GM12873 (cell line): ENCODE measurements at regions not wholly inside any gene's neighbourhood (a gene's known extent, or its start where the extent isn't known, plus 50 kb on each side); places are given as distances from the start of the nearest gene placed in this dataset.

Experiments
- TF ChIP-seq, protein P1 (sequence below): IDR thresholded peaks from 2 replicates; pipeline ENCODE4 v1.5.1; 2012; ENCODE audit warnings: low read depth, mild to moderate bottlenecking, moderate library complexity, low read length, control low read depth; ENCODE audit not compliant: insufficient read depth; ENCODE audit errors: missing control alignments

DNA sequence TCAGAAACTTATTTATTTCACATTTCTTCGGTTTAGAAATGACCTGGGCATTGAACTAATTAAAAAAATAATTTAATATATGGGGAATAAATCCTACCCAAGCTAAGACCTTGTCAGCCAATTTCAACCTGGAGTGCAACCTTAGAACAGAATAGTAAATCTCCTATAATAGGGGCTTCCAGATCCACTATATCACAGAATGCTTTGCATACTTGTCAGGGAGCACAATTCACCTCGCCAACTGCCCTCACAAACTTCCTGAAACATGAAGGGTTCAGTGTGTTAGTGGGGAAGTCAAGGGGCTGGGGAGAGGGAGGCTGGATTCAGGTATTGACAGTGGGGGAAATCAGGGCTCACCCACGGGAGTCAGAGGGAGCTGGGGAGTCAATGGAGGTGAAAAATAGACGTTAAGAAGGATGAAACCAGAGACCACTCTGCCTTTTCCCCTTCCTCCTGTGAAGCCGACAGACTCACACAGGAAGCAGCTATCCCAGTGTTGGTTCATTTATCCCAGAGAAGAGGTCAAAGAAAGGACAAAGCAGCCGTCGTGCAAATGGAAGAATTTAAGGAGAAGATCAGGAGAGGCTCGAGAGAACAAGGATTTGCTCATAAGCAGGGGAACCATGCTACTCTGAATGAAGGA lies 453.3 kb downstream of the NUF2 start:
- TF ChIP-seq, protein P1, sequence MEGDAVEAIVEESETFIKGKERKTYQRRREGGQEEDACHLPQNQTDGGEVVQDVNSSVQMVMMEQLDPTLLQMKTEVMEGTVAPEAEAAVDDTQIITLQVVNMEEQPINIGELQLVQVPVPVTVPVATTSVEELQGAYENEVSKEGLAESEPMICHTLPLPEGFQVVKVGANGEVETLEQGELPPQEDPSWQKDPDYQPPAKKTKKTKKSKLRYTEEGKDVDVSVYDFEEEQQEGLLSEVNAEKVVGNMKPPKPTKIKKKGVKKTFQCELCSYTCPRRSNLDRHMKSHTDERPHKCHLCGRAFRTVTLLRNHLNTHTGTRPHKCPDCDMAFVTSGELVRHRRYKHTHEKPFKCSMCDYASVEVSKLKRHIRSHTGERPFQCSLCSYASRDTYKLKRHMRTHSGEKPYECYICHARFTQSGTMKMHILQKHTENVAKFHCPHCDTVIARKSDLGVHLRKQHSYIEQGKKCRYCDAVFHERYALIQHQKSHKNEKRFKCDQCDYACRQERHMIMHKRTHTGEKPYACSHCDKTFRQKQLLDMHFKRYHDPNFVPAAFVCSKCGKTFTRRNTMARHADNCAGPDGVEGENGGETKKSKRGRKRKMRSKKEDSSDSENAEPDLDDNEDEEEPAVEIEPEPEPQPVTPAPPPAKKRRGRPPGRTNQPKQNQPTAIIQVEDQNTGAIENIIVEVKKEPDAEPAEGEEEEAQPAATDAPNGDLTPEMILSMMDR: no peak

DNA sequence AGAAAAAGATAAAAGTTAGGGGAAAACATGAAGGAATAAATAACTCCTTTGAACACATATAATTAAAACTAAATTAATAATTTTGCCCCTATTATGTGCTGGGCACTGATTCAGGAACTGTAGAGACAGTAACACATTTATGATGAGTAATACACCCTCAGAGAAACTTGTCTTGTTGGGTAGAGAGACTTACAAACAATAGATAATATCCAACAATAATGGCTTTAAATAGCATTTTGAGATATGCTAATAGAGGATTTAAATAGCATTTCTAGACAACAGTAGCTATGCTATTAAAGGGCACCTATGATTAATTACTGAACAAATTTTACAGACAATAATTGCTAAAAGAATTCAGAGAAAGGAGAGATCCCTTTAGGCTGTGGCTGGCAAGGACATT lies 455.5 kb downstream of the NUF2 start:
- TF ChIP-seq, protein P1: no peak

DNA sequence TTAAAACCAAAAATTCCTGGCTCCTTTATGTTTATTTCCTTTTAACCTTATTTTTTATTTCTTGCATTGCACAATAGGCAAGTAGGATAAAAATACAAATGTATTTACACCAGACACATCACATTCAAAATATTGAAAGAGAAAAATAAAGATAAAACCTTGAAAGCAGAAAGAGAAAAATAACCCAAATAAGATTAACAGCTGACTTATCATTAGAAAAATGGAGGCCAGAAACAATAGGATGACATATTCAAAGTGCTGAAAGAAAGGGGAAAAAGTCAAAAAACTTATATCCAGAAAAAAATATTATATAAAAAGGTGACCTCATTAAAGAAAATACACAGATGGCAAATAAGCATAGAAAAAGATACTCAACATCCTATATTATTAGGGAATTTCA lies 459.4 kb downstream of the NUF2 start:
- TF ChIP-seq, protein P1: no peak

DNA sequence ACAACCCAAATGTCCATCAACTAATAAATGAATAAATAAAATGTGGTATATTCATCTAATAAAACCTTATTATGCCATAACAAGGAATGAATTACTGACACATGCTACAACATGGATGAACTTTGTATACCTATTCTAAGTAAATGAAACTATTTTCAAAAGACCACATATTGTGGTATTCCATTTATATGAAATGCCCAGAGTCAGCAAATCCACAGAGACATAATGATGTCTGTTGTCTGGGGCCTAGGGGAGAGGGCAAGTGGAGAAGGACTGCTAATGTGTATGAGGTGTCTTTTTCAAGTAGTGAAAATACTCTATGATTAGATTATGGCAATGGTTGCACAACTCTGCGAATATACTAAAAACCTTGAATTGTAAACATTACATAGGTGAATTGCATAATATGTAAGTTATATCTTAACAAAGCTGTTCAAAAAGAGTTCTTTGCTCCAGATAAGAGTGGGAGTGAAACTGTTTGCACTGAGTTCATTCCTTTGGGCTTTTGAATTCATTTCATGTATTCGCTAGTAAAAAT lies 464.2 kb downstream of the NUF2 start:
- TF ChIP-seq, protein P1: no peak

DNA sequence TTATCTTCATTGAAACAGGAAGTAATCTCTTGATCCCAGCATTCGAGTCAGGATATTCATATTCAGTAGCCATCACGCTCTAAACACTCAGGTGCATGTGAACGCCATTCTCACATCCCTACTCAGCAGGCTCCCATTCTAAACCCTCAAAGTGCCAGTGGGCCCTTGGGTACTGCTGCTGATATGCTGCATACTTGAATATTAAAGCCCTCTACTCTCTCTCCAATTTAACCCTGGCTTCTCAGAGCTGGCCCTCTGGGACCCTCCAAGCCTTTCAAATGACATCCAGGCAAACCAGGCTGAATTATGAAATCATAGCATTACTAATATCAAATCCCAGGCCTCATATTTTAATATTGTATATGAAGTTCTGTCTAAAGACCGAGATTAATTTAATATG lies 468.2 kb downstream of the NUF2 start:
- TF ChIP-seq, protein P1: no peak

DNA sequence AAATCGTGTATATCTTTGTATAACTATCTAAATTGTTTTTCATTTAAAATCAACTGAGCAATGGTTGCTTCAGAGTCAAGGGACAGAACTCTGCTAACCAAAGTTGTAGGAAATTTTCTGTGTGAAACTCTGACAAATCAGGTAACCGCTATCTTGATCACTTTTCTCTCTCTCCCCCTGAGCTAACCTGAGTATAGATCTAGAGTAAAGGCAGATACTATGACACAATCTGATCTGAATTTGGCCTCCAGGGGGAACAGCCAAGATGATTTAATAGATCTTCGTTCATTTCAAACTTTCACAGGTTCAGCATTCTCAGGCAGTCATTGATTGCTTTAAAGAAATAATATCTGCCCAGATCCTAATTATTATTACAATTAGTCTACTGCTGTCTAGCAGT lies 472.8 kb downstream of the NUF2 start:
- TF ChIP-seq, protein P1: no peak

DNA sequence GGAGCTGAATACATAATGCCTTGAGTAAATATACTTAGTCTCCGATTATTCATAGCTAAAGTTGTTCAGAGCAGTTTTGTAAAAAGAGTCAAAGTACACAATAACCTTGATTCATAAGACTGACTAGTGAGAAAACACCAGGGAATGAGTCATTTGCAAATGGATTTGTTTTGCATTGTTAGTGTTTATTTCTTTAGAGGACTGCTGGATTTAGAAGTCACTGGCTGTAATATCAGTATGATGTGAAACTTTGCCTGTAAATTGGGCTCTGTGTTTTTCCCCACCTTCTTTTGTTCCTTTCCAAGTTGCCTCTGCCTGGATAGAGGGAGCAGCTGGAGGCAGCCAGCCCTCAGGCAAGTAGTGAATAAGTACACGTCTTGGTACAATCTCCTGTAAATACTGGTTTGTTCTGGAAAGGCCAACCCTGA lies 474.7 kb downstream of the NUF2 start:
- TF ChIP-seq, protein P1: no peak

DNA sequence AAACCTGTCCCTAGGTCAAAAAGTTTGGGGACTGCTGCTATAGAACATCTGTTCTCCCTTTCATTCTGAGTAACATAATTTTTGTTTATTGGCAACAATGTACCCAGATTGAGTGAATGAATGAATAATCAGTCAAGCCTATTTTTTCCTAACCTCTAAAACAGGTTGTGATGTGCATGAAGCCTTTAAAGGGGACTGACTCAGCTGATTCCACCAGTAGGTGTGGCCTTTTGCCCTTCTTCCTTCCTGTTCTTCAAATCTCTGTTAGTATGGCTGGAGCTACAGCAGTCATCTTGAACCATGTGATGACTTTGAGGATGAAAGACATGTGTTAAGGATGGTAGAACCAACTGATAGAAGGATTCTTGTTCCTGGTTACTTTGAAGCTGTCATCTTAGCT lies 476.1 kb downstream of the NUF2 start:
- TF ChIP-seq, protein P1: no peak
